Parathyroid adenoma (tissue), 2 donors: ENCODE measurements at regions not wholly inside any gene's neighbourhood (a gene's known extent, or its start where the extent isn't known, plus 50 kb on each side); places are given as distances from the start of the nearest gene placed in this dataset.

Experiments used
- H2AFZ ChIP-seq: fragments of 300-600 bp; sonication (generic); one replicate; pipeline ENCODE4 v1.7.0; 2017; ENCODE audit warnings: antibody characterized with exemption, mild to moderate bottlenecking
- H3K27ac ChIP-seq: fragments of 300-600 bp; sonication (generic); one replicate; pipeline ENCODE4 v1.7.0; 2017
- H3K27me3 ChIP-seq: fragments of 300-600 bp; sonication (generic); one replicate; pipeline ENCODE4 v1.7.0; 2017; ENCODE audit warnings: low read length; ENCODE audit not compliant: control insufficient read depth, insufficient read depth
- H3K36me3 ChIP-seq: fragments of 300-600 bp; sonication (generic); one replicate; pipeline ENCODE4 v1.7.0; 2017; ENCODE audit warnings: low read length; ENCODE audit not compliant: control insufficient read depth, insufficient read depth
- H3K4me1 ChIP-seq: fragments of 300-600 bp; sonication (generic); one replicate; pipeline ENCODE4 v1.7.0; 2017; ENCODE audit warnings: control low read depth
- H3K4me2 ChIP-seq: fragments of 300-600 bp; sonication (generic); one replicate; pipeline ENCODE4 v1.7.0; 2017; ENCODE audit warnings: low read length
- H3K4me3 ChIP-seq: fragments of 300-600 bp; sonication (generic); one replicate; pipeline ENCODE4 v1.7.0; 2017; ENCODE audit warnings: low read depth, low read length
- H3K79me2 ChIP-seq: fragments of 300-600 bp; sonication (generic); one replicate; pipeline ENCODE4 v1.7.0; 2017; ENCODE audit warnings: control low read depth
- H3K9ac ChIP-seq: fragments of 300-600 bp; sonication (generic); one replicate; pipeline ENCODE4 v1.7.0; 2017; ENCODE audit warnings: mild to moderate bottlenecking
- H3K9me3 ChIP-seq: fragments of 300-600 bp; sonication (generic); one replicate; pipeline ENCODE4 v1.7.0; 2017; ENCODE audit warnings: low read length; ENCODE audit not compliant: control insufficient read depth
- TF ChIP-seq, protein P1 (sequence below): fragments of 300-600 bp; sonication (generic); IDR thresholded peaks from one replicate; pipeline ENCODE4 v1.7.0; 2017; ENCODE audit warnings: antibody characterized with exemption, mild to moderate bottlenecking
- donor health status: primary hyperparathyroidism.

DNA sequence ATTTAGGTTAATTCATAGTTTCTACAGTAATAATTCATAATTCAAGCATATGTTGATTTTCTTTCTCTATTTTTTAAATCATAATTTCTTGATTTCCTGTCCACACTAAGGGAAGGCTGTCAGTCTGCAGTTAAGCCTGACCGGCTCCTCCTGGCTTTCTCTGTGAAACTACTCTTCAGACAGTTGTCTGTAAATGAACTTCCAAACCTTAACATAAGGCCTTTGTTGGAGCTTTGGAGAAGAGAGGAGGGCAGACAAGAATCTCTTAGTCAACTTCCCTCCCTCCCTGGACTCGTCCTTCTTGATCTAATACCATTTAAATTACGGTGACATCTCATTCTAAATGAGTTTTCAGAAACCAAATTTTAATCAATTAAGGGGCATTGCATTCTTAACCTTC is 404.1 kb upstream of the ST6GAL2 start:
- TF ChIP-seq, protein P1, sequence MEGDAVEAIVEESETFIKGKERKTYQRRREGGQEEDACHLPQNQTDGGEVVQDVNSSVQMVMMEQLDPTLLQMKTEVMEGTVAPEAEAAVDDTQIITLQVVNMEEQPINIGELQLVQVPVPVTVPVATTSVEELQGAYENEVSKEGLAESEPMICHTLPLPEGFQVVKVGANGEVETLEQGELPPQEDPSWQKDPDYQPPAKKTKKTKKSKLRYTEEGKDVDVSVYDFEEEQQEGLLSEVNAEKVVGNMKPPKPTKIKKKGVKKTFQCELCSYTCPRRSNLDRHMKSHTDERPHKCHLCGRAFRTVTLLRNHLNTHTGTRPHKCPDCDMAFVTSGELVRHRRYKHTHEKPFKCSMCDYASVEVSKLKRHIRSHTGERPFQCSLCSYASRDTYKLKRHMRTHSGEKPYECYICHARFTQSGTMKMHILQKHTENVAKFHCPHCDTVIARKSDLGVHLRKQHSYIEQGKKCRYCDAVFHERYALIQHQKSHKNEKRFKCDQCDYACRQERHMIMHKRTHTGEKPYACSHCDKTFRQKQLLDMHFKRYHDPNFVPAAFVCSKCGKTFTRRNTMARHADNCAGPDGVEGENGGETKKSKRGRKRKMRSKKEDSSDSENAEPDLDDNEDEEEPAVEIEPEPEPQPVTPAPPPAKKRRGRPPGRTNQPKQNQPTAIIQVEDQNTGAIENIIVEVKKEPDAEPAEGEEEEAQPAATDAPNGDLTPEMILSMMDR = no peak
- H3K4me3 ChIP-seq = no peak overlapping the region
- no peak overlapping the region for H3K9ac ChIP-seq
- H3K9me3 ChIP-seq = no peaks in the 10 kb centered on the region
- H3K4me1 ChIP-seq = no peaks in the 10 kb centered on the region
- H2AFZ ChIP-seq = no peak overlapping the region
- no peaks in the 10 kb centered on the region for H3K79me2 ChIP-seq
- no peak overlapping the region for H3K27ac ChIP-seq
- H3K36me3 ChIP-seq = no peaks in the 10 kb centered on the region
- H3K27me3 ChIP-seq = no peaks in the 10 kb centered on the region
- no peak overlapping the region for H3K4me2 ChIP-seq

GRCh38 chr2:107303964-107304363 is 418.0 kb upstream of the ST6GAL2 start:
- H3K9me3 ChIP-seq = no peaks in the 10 kb centered on the region
- H3K4me1 ChIP-seq = no peaks in the 10 kb centered on the region
- H2AFZ ChIP-seq = no peak overlapping the region
- no peak overlapping the region for H3K4me3 ChIP-seq
- no peak overlapping the region for H3K27ac ChIP-seq
- no peak overlapping the region for H3K4me2 ChIP-seq
- H3K36me3 ChIP-seq = no peaks in the 10 kb centered on the region
- TF ChIP-seq, protein P1 = no peak
- H3K9ac ChIP-seq = no peak overlapping the region
- H3K79me2 ChIP-seq = no peaks in the 10 kb centered on the region
- no peaks in the 10 kb centered on the region for H3K27me3 ChIP-seq

DNA sequence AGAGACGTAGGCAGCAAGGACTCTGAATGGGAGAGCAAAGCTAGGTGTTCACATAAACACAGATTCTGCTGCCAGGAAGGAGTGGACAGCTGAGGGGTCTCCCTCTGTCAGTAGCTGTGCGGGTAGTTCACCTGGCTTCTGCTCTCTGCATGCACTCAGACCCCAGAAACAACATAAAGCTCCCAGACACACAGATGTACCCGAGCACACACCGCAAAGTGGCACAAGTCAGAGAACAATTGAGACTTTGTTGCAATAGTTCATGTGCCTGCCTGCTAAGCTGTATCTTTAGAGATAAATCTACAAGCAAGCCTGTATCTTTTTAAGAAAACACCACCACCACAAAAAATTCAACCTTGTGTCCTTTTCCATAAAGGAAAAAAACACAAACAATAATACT is 420.0 kb upstream of the ST6GAL2 start:
- H3K4me2 ChIP-seq = no peak overlapping the region
- H3K4me3 ChIP-seq = no peak overlapping the region
- H3K27me3 ChIP-seq = no peaks in the 10 kb centered on the region
- H3K9me3 ChIP-seq = no peaks in the 10 kb centered on the region
- H3K27ac ChIP-seq = no peak overlapping the region
- no peaks in the 10 kb centered on the region for H3K36me3 ChIP-seq
- H3K79me2 ChIP-seq = no peaks in the 10 kb centered on the region
- H3K9ac ChIP-seq = no peak overlapping the region
- TF ChIP-seq, protein P1 = no peak
- no peak overlapping the region for H2AFZ ChIP-seq
- H3K4me1 ChIP-seq = no peaks in the 10 kb centered on the region

DNA sequence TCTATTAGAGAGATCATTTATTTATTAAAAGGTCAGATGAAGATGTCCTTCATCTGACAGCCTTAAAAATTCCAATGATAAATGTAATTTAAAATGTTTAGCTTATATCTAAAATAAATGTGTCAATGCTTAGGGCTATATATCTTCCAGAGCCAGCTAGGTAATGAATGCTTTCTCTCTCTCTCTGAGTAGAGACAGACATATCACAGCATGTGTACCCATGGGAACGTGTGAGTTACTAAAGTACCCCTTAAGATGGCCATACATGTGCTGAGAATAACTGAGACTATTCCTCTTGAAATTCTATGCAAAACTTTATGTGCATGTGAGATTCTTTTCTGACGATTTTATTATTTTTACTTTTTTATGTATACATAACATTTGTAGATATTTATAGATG is 420.9 kb upstream of the ST6GAL2 start:
- Histone ChIP-seq H3K27me3 (no peaks in the 10 kb centered on the region), H3K4me2 (no peak overlapping the region)
- TF ChIP-seq, protein P1 = no peak

DNA sequence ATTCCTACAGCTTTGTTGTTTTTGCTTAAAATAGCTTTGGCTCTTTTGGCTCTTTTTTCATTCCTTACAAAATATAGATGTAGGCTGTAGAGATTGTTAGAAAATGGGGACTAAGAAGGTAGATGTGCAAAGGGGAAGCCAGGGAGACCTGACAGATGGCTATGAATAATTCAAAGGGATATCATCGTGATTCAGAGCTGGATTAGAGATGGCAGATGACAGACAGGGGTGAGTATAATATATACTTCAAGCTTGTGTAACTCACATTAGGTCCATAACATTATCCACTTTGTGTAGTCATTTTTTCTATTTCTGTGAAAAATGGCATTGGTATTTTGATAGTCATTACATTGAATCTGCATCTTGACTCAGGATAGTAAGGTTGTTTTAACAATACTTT is 422.9 kb upstream of the ST6GAL2 start:
- no peak overlapping the region for H3K27ac ChIP-seq
- H3K9ac ChIP-seq = no peak overlapping the region
- TF ChIP-seq, protein P1 = no peak
- H3K4me1 ChIP-seq = no peaks in the 10 kb centered on the region
- no peak overlapping the region for H3K4me2 ChIP-seq
- no peaks in the 10 kb centered on the region for H3K79me2 ChIP-seq
- no peak overlapping the region for H2AFZ ChIP-seq
- H3K36me3 ChIP-seq = no peaks in the 10 kb centered on the region
- H3K9me3 ChIP-seq = no peaks in the 10 kb centered on the region
- H3K4me3 ChIP-seq = no peak overlapping the region
- no peaks in the 10 kb centered on the region for H3K27me3 ChIP-seq

More for the DNA sequence above, 420.9 kb upstream of the ST6GAL2 start:
- H2AFZ ChIP-seq = no peak overlapping the region
- H3K9me3 ChIP-seq = no peaks in the 10 kb centered on the region
- H3K79me2 ChIP-seq = no peaks in the 10 kb centered on the region
- no peaks in the 10 kb centered on the region for H3K36me3 ChIP-seq
- H3K4me3 ChIP-seq = no peak overlapping the region
- H3K9ac ChIP-seq = no peak overlapping the region
- no peak overlapping the region for H3K27ac ChIP-seq
- no peaks in the 10 kb centered on the region for H3K4me1 ChIP-seq
